Fibroblast of the aortic adventitia (primary cell): ENCODE measurements at regions not wholly inside any gene's neighbourhood (a gene's known extent, or its start where the extent isn't known, plus 50 kb on each side); places are given as distances from the start of the nearest gene placed in this dataset.

Source experiments
- DNase-seq: peaks from one replicate; pipeline ENCODE4 v3.0.0-alpha.2; 2010; ENCODE audit warnings: low read depth
- H3K4me3 ChIP-seq: 2 replicates; pipeline ENCODE4 v1.5.1; 2011; ENCODE audit warnings: low read depth, mild to moderate bottlenecking, control low read depth, low read length, moderate library complexity
- CTCF ChIP-seq: IDR thresholded peaks from 2 replicates; pipeline ENCODE4 v1.5.1; 2011; ENCODE audit warnings: mild to moderate bottlenecking, low read length, control low read depth, inconsistent platforms; ENCODE audit not compliant: insufficient read depth

- no peak for TF ChIP-seq CTCF
- H3K4me3 ChIP-seq, result no peak overlapping the region
- no peak for DNase-seq
Observed at GRCh38 chr5:159411115-159411514, 80.8 kb upstream of the IL12B start.

DNA sequence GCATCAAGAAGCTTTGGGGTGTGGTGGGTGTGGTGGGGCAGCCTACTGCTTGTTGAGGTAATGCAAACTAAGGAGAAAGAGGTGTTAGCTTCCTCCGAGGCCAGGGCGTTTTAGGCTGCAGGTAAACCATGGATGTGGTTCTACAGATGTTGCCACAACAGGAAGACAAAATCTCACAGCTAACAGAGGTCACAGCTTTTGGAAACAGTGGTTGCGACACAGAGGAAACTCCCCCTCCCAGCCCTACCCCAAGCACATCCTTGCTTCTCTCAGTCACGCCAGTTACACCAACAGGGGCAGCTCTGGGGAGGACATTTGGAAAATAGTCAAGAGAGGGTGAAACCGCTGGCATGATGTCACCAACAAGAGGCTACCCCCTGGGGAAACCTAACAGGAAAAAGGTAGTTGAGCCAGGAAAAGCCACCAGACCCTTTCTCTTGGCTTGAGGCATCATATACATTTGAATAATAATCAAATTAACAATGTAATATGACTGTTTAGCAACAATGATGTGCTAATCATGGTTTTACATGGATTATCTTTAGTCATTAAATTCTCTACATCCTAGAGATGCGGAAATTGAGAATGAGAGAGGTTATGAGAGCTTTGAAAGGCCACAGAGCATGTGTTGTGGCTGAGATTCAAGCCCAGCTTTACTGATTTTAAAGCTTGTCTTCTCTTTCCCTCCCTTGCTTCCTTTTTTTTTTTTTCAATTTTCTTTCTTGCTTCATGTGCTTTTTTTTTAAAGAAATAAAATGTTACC is 82.2 kb upstream of the IL12B start:
- no peak for DNase-seq

DNA sequence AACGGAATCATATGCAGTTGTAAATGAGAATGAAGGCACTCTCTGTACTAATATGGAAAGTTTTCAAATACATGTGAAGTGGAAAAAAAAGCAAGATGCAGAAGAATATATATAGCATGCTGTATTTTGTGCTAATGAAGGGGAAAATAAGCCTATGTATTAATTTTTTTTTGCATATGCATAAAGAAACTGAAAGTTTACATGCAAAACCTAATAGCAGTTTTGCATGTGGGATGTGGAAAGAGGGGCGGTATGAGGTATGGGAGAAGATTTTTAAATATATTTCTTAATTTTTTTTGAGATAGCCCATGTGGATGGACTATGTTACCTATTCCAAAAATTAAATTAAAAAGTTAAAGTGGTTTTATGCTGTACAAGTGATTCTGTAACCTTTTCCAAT is 83.7 kb upstream of the IL12B start:
- DNase-seq, result no peak
- TF ChIP-seq CTCF, result no peak
- H3K4me3 ChIP-seq, result no peak overlapping the region

More for the DNA sequence above, 82.2 kb upstream of the IL12B start:
- TF ChIP-seq CTCF, result no peak
- H3K4me3 ChIP-seq, result no peak overlapping the region

DNA sequence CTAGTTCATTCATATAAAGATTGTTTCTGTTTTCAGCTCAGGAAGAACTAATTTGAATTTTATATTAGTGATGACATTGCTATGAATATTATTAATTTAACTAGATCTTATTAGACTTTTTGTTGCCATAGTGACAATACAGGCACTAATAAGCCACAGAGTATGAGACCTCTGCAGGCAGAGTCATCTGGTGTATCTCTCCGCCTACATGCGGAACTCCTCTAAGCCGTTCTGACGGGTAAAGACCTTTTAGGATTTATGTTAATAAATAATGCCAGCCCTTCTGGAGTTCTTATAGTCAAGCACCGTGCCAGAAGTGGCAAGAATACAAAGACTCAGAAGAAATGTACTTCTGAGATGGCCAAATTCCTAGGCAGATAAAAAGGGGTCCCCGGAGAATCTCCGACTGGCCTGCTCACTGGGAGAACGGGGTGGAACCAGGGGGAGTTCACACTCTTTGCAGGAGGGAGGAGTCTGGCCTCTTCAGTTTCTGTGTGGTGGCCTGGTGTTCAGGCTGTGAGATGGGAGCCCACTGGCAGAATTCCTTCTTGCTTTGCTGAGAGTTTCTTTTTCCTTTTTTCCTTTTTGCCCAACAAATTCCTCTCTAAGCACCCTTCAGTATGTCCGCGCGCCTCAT is 85.1 kb upstream of the IL12B start:
- DNase-seq, result peak; percentile 12
- H3K4me3 ChIP-seq, result no peak overlapping the region
- TF ChIP-seq CTCF, result no peak

DNA sequence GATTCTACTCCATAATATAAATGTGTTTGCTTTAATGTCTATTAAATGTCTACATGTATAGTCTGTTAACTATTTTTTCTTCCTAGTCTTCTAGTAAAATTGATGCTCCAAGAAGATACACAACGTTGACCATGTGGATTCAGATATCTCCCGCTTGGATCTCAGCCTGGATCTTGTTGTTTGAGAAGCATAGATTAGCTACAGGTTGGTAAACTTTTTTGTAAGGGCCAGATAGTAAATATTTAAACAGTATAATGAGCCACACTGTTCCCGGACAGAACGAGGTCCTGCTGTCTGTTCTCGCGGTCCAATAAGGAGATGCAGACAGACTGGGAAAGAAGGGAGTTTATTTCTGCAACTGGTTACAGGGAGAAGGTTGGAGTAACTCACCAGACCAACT is 86.2 kb upstream of the IL12B start:
- DNase-seq, result no peak
- H3K4me3 ChIP-seq, result no peak overlapping the region
- no peak for TF ChIP-seq CTCF

- no peak for TF ChIP-seq CTCF
- no peak overlapping the region for H3K4me3 ChIP-seq
- no peak for DNase-seq
Observed at GRCh38 chr5:159417170-159417569, 86.9 kb upstream of the IL12B start.
